OCI-LY3 (cell line): ENCODE measurements at regions not wholly inside any gene's neighbourhood (a gene's known extent, or its start where the extent isn't known, plus 50 kb on each side); places are given as distances from the start of the nearest gene placed in this dataset.
"Not testable (repeated sequence)": the region's sequence is repeated elsewhere in the genome, so short reads cannot be mapped to it uniquely, and the experiment has no call there.

Experiments
- H2AFZ ChIP-seq: fragments of 200-600, 300-600 bp; shearing (Covaris generic); 2 replicates; pipeline ENCODE4 v1.6.0; 2014; ENCODE audit warnings: antibody characterized with exemption, low read depth, low read length
- H3K27ac ChIP-seq: fragments of 200-600, 300-600 bp; sonication (generic); 2 replicates; pipeline ENCODE4 v1.5.1; 2014; ENCODE audit warnings: mild to moderate bottlenecking, low read length, moderate library complexity, mixed read lengths
- H3K27me3 ChIP-seq: fragments of 200-600, 300-600 bp; sonication (generic); 2 replicates; pipeline ENCODE4 v1.6.1; 2014; ENCODE audit warnings: low read depth, low read length, mixed read lengths
- H3K36me3 ChIP-seq: fragments of 200-600, 300-600 bp; sonication (generic); replicated peaks from 2 replicates; pipeline ENCODE3; 2014; ENCODE audit warnings: low read depth, low read length, mixed read lengths
- H3K4me1 ChIP-seq: fragments of 300-600, 200-600 bp; sonication (generic); 2 replicates; pipeline ENCODE4 v1.6.1; 2014; ENCODE audit warnings: low read length, mixed read lengths
- H3K4me2 ChIP-seq: fragments of 200-600, 300-600 bp; sonication (generic); 2 replicates; pipeline ENCODE4 v1.6.1; 2014; ENCODE audit warnings: low read length, mixed read lengths
- H3K4me3 ChIP-seq: fragments of 300-600, 200-600 bp; sonication (generic); 2 replicates; pipeline ENCODE4 v1.5.1; 2014; ENCODE audit warnings: antibody characterized with exemption, mild to moderate bottlenecking, low read length, moderate library complexity
- H3K79me2 ChIP-seq: fragments of 300-600, 200-600 bp; shearing (Covaris generic); 2 replicates; pipeline ENCODE4 v1.6.1; 2014; ENCODE audit warnings: mild to moderate bottlenecking, low read length, mixed read lengths
- H3K9ac ChIP-seq: fragments of 300-600, 200-600 bp; shearing (Covaris generic); 2 replicates; pipeline ENCODE4 v1.6.0; 2014; ENCODE audit warnings: mild to moderate bottlenecking, low read length, moderate library complexity
- H3K9me3 ChIP-seq: fragments of 200-600, 300-600 bp; shearing (Covaris generic); 2 replicates; pipeline ENCODE4 v1.6.1; 2014; ENCODE audit warnings: low read length, mixed read lengths; ENCODE audit not compliant: insufficient read depth
- H4K20me1 ChIP-seq: fragments of 200-600, 300-600 bp; sonication (generic); 2 replicates; pipeline ENCODE4 v1.6.1; 2016; ENCODE audit warnings: low read length, mixed read lengths; ENCODE audit not compliant: insufficient read depth
- EZH2phosphoT487 ChIP-seq: fragments of 200-600 bp; shearing (Covaris generic); IDR thresholded peaks from 2 replicates; pipeline ENCODE4 v1.6.1; 2018; ENCODE audit warnings: antibody characterized with exemption, mixed run types, low read depth
- TF ChIP-seq, protein P1 (sequence below): fragments of 200-600, 300-600 bp; sonication (generic); IDR thresholded peaks from 2 replicates; pipeline ENCODE4 v1.5.1; 2014; ENCODE audit warnings: antibody characterized with exemption, low read length, low read depth

- Histone ChIP-seq H2AFZ (no peak overlapping the region), H3K4me1 (peaks cover 12% of the 10 kb centered on the region), H4K20me1 (no peaks in the 10 kb centered on the region), H3K4me2 (no peak overlapping the region), H3K4me3 (no peak overlapping the region), H3K36me3 (no peaks in the 10 kb centered on the region), H3K9ac (no peak overlapping the region), H3K9me3 (no peaks in the 10 kb centered on the region), H3K27ac (no peak overlapping the region), H3K79me2 (no peaks in the 10 kb centered on the region), H3K27me3 (no peaks in the 10 kb centered on the region)
- TF ChIP-seq, protein P1, sequence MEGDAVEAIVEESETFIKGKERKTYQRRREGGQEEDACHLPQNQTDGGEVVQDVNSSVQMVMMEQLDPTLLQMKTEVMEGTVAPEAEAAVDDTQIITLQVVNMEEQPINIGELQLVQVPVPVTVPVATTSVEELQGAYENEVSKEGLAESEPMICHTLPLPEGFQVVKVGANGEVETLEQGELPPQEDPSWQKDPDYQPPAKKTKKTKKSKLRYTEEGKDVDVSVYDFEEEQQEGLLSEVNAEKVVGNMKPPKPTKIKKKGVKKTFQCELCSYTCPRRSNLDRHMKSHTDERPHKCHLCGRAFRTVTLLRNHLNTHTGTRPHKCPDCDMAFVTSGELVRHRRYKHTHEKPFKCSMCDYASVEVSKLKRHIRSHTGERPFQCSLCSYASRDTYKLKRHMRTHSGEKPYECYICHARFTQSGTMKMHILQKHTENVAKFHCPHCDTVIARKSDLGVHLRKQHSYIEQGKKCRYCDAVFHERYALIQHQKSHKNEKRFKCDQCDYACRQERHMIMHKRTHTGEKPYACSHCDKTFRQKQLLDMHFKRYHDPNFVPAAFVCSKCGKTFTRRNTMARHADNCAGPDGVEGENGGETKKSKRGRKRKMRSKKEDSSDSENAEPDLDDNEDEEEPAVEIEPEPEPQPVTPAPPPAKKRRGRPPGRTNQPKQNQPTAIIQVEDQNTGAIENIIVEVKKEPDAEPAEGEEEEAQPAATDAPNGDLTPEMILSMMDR: no peak
- TF ChIP-seq EZH2phosphoT487: no peak
These were observed 65.4 kb upstream of the SLC22A16 start for GRCh38 chr6:110541701-110542309.

GRCh38 chr6:110539277-110540019 is 63.0 kb upstream of the SLC22A16 start:
- not testable (repeated sequence) for H3K9ac ChIP-seq, H4K20me1 ChIP-seq, H3K9me3 ChIP-seq, H3K27me3 ChIP-seq, H3K36me3 ChIP-seq, H2AFZ ChIP-seq, H3K79me2 ChIP-seq, H3K4me3 ChIP-seq, H3K4me2 ChIP-seq, H3K27ac ChIP-seq
- peaks cover 12% of the 10 kb centered on the region for H3K4me1 ChIP-seq

DNA sequence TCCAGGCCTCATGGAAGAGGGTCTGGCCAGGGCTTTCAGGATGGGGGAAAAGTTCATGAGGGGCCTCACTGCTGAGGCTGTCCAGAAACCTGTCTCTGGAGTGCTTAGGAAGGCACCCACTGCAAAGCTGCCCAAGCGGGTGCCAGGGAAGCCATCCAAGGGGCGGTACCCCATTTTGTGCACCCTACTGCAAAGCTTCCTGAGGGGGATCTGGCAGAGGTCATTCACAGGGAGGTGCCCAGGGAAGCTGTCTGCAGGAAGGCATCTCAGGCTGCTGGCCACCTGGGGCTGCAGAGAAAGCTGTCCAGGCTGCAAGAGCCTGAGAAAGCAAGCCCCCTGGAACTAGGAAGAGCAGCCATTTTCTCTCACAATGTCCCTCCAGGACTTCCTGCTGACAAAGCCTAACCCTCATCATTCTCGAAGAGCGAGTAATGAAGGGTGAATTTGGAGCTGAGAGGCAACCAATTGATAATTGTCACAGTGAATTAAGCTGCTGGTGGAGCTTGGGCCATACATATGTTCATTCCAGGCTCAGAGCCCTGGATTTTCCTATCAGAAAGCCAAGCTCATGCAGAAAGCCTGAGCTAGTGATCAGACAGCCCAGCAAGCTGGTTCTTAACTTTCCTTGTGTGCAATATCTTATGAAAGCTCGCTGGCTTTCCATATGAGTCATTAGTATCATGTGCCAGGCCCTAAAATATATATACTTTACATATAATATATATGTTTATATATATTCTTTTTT is 62.2 kb upstream of the SLC22A16 start:
- Histone ChIP-seq H3K4me1 (peaks cover 12% of the 10 kb centered on the region), H3K4me3 (no peak overlapping the region), H3K4me2 (no peak overlapping the region), H3K79me2 (no peaks in the 10 kb centered on the region), H3K27me3 (no peaks in the 10 kb centered on the region), H3K9me3 (no peaks in the 10 kb centered on the region), H3K27ac (no peak overlapping the region), H3K36me3 (no peaks in the 10 kb centered on the region), H3K9ac (no peak overlapping the region), H4K20me1 (no peaks in the 10 kb centered on the region), H2AFZ (no peak overlapping the region)
- no peak for TF ChIP-seq EZH2phosphoT487
- TF ChIP-seq, protein P1: no peak

GRCh38 chr6:110537208-110538123 is 61.1 kb upstream of the SLC22A16 start:
- Histone ChIP-seq H3K27me3 (no peaks in the 10 kb centered on the region), H3K4me2 (no peak overlapping the region), H3K36me3 (no peaks in the 10 kb centered on the region), H3K27ac (no peak overlapping the region), H3K4me3 (no peak overlapping the region), H4K20me1 (no peaks in the 10 kb centered on the region), H2AFZ (peak overlapping the region; percentile 23; the same call in 1 of the 2 replicates), H3K79me2 (no peaks in the 10 kb centered on the region), H3K9ac (no peak overlapping the region), H3K9me3 (no peaks in the 10 kb centered on the region), H3K4me1 (peaks cover 12% of the 10 kb centered on the region)
- no peak for TF ChIP-seq EZH2phosphoT487
- TF ChIP-seq, protein P1: no peak
